Endodermal cell (in vitro differentiated cells): ENCODE measurements at regions not wholly inside any gene's neighbourhood (a gene's known extent, or its start where the extent isn't known, plus 50 kb on each side); places are given as distances from the start of the nearest gene placed in this dataset.

Experiments used
- DNase-seq: peaks from one replicate; pipeline ENCODE4 v3.0.0-alpha.2; 2017
- H3K27ac ChIP-seq: 2 replicates; pipeline ENCODE4 v1.5.1; 2013; ENCODE audit warnings: mild to moderate bottlenecking, low read depth, low read length, moderate library complexity
- H3K27me3 ChIP-seq: 2 replicates; pipeline ENCODE4 v1.6.1; 2013; ENCODE audit warnings: mild to moderate bottlenecking, low read length, moderate library complexity; ENCODE audit not compliant: insufficient read depth, control insufficient read depth, poor library complexity, severe bottlenecking
- H3K36me3 ChIP-seq: 2 replicates; pipeline ENCODE4 v1.7.0; 2013; ENCODE audit warnings: mild to moderate bottlenecking, low read length, moderate library complexity; ENCODE audit not compliant: control insufficient read depth, insufficient read depth
- H3K4me1 ChIP-seq: one replicate; pipeline ENCODE4 v1.7.0; 2013; ENCODE audit warnings: low read length; ENCODE audit not compliant: control insufficient read depth, insufficient read depth
- H3K4me3 ChIP-seq: 2 replicates; pipeline ENCODE4 v1.5.1; 2013; ENCODE audit warnings: mild to moderate bottlenecking, low read length, moderate library complexity
- H3K9ac ChIP-seq: 2 replicates; pipeline ENCODE4 v1.6.1; 2013; ENCODE audit warnings: mild to moderate bottlenecking, low read length, moderate library complexity; ENCODE audit not compliant: poor library complexity, severe bottlenecking; ENCODE audit errors: extremely low read depth
- H3K9me3 ChIP-seq: 2 replicates; pipeline ENCODE4 v1.6.1; 2013; ENCODE audit warnings: mild to moderate bottlenecking, low read length, moderate library complexity; ENCODE audit not compliant: control insufficient read depth
- H3K27ac Mint-ChIP-seq: 2 replicates; pipeline ENCODE4 v1.8.0; 2020; ENCODE audit warnings: mixed read lengths
- H3K27me3 Mint-ChIP-seq: 2 replicates; pipeline ENCODE4 v1.8.0; 2021; ENCODE audit warnings: mild to moderate bottlenecking, mixed read lengths; ENCODE audit not compliant: insufficient read depth
- H3K36me3 Mint-ChIP-seq: 2 replicates; pipeline ENCODE4 v1.8.0; 2020; ENCODE audit warnings: low read depth, mixed read lengths
- H3K4me1 Mint-ChIP-seq: 2 replicates; pipeline ENCODE4 v1.8.0; 2020; ENCODE audit warnings: mixed read lengths
- H3K4me3 Mint-ChIP-seq: 2 replicates; pipeline ENCODE4 v1.8.0; 2020; ENCODE audit warnings: mild to moderate bottlenecking, moderate library complexity, mixed read lengths
- H3K9me3 Mint-ChIP-seq: 2 replicates; pipeline ENCODE4 v1.8.0; 2020; ENCODE audit warnings: mild to moderate bottlenecking, mixed read lengths
- CTCF ChIP-seq: fragments of 200-600 bp; sonication (generic); conservative IDR thresholded peaks from 2 replicates; pipeline ENCODE4 v1.5.0; 2021; ENCODE audit warnings: antibody characterized with exemption, mild to moderate bottlenecking
- WGBS, 2 experiments: methylation state at CpG; one replicate each; pipeline versions ENCODE4 v1.1.5 to v1.1.7; 2013; ENCODE audit warnings: missing lambda C conversion rate in 2 of 2, mixed read lengths in 1 of 2; ENCODE audit not compliant: insufficient coverage in 1 of 2, insufficient read length in 1 of 2; 5-methylcytosine and 5-hydroxymethylcytosine counted together

- Histone ChIP-seq H3K36me3 (no peaks in the 10 kb centered on the region), H3K9me3 (no peaks in the 10 kb centered on the region), H3K27ac (no peak overlapping the region), H3K4me3 (no peak overlapping the region), H3K4me1 (peaks cover 3% of the 10 kb centered on the region), H3K27me3 (no peaks in the 10 kb centered on the region), H3K9ac (no peak overlapping the region)
- 83 to 86% methylated on average over 1 to 2 of the region's 2 CpGs for WGBS, 2 experiments
- DNase-seq: no peak
- Mint-ChIP-seq H3K36me3 (no peaks in the 10 kb centered on the region), H3K4me1 (no peaks in the 10 kb centered on the region), H3K9me3 (no peaks in the 10 kb centered on the region), H3K4me3 (no peak overlapping the region), H3K27ac (no peak overlapping the region), H3K27me3 (no peaks in the 10 kb centered on the region)
- no peak for TF ChIP-seq CTCF
Observed at GRCh38 chr11:105229761-105230160, 90.2 kb upstream of the CARD18 start.

- TF ChIP-seq CTCF: no peak
Observed at GRCh38 chr11:105229257-105229656, 89.7 kb upstream of the CARD18 start.

GRCh38 chr11:105227363-105227762 lies 87.8 kb upstream of the CARD18 start:
- no peak for TF ChIP-seq CTCF
- Mint-ChIP-seq H3K4me3 (no peak overlapping the region), H3K4me1 (no peaks in the 10 kb centered on the region), H3K27me3 (no peaks in the 10 kb centered on the region), H3K9me3 (no peaks in the 10 kb centered on the region), H3K36me3 (no peaks in the 10 kb centered on the region), H3K27ac (no peak overlapping the region)
- H3K36me3 ChIP-seq: no peaks in the 10 kb centered on the region
- H3K9me3 ChIP-seq: no peaks in the 10 kb centered on the region
- H3K27me3 ChIP-seq: no peaks in the 10 kb centered on the region
- no peak overlapping the region for H3K9ac ChIP-seq
- peaks cover 3% of the 10 kb centered on the region for H3K4me1 ChIP-seq
- H3K4me3 ChIP-seq: no peak overlapping the region
- DNase-seq: no peak
- no peak overlapping the region for H3K27ac ChIP-seq

More at GRCh38 chr11:105229257-105229656, 89.7 kb upstream of the CARD18 start:
- H3K36me3 Mint-ChIP-seq: no peaks in the 10 kb centered on the region
- H3K4me1 Mint-ChIP-seq: no peaks in the 10 kb centered on the region
- peaks cover 3% of the 10 kb centered on the region for H3K4me1 ChIP-seq
- no peaks in the 10 kb centered on the region for H3K9me3 Mint-ChIP-seq
- no peak for DNase-seq
- no peaks in the 10 kb centered on the region for H3K27me3 ChIP-seq
- H3K27ac ChIP-seq: no peak overlapping the region
- H3K27ac Mint-ChIP-seq: no peak overlapping the region
- H3K27me3 Mint-ChIP-seq: no peaks in the 10 kb centered on the region
- no peak overlapping the region for H3K9ac ChIP-seq
- H3K9me3 ChIP-seq: no peaks in the 10 kb centered on the region
- H3K36me3 ChIP-seq: no peaks in the 10 kb centered on the region
- H3K4me3 ChIP-seq: no peak overlapping the region
- no peak overlapping the region for H3K4me3 Mint-ChIP-seq
- 100% methylated on average over 1 of the region's 2 CpGs; no CpG with 5 or more reads in 1 of the 2 experiments for WGBS, 2 experiments
